SK-N-SH (cell line): ENCODE measurements at regions not wholly inside any gene's neighbourhood (a gene's known extent, or its start where the extent isn't known, plus 50 kb on each side); places are given as distances from the start of the nearest gene placed in this dataset.

Experiments
- CTCF ChIA-PET: fragments of 300-600, 350-600 bp; formaldehyde crosslinking; extraction: SDS; loops from one replicate; lab custom pipeline; 2021; lab: Yijun Ruan, JAX
- POLR2A ChIA-PET: fragments of 350-600 bp; sonication (Branson Sonifier 250); formaldehyde crosslinking; extraction: SDS; loops from one replicate; lab custom pipeline; 2020; ENCODE audit warnings: antibody characterized with exemption, inconsistent platforms; lab: Yijun Ruan, JAX
- DNase-seq: peaks from one replicate; pipeline ENCODE4 v3.0.0; 2012
- H2AFZ ChIP-seq: fragments of 200-600 bp; sonication (generic); 2 replicates; pipeline ENCODE4 v1.8.1; 2016; ENCODE audit warnings: antibody characterized with exemption, mild to moderate bottlenecking, low read depth
- H3F3A ChIP-seq: fragments of 200-600 bp; sonication (generic); replicated peaks from 2 replicates; pipeline ENCODE3; 2016; ENCODE audit warnings: antibody characterized with exemption, mild to moderate bottlenecking; ENCODE audit not compliant: insufficient read depth
- H3K27ac ChIP-seq, 2 experiments: fragments of 200-500 bp in 1 of 2; fragments of 200-600 bp in 1 of 2; sonication (Bioruptor generic) in 1 of 2; sonication (generic), shearing (Covaris generic) in 1 of 2; 2 replicates each; pipeline versions ENCODE4 v1.5.1 to v1.6.1; 2014 to 2016; ENCODE audit warnings: low read depth in 2 of 2, inconsistent platforms in 1 of 2, low read length in 1 of 2, mild to moderate bottlenecking in 1 of 2, mixed read lengths in 1 of 2
- H3K27me3 ChIP-seq: fragments of 200-600 bp; sonication (generic), shearing (Covaris generic); 2 replicates; pipeline ENCODE4 v1.6.1; 2016; ENCODE audit warnings: mixed run types; ENCODE audit not compliant: insufficient read depth
- H3K36me3 ChIP-seq, 2 experiments: fragments of 200-500 bp in 1 of 2; fragments of 200-600 bp in 1 of 2; sonication (Bioruptor generic) in 1 of 2; sonication (generic) in 1 of 2; replicated peaks in 1 of 2; 2 replicates each; pipeline versions ENCODE3 to v1.5.1; 2014 to 2016; ENCODE audit warnings: low read length in 1 of 2, mild to moderate bottlenecking in 1 of 2; ENCODE audit not compliant: insufficient read depth in 2 of 2, control insufficient read depth in 1 of 2
- H3K4me1 ChIP-seq, 2 experiments: fragments of 200-500 bp in 1 of 2; fragments of 200-600 bp in 1 of 2; sonication (Bioruptor generic) in 1 of 2; sonication (generic), shearing (Covaris generic) in 1 of 2; 2 replicates each; pipeline versions ENCODE4 v1.5.1 to v1.6.1; 2014 to 2016; ENCODE audit warnings: low read depth in 1 of 2, low read length in 1 of 2, mixed run types in 1 of 2; ENCODE audit not compliant: insufficient read depth in 2 of 2, control insufficient read depth in 1 of 2
- H3K4me2 ChIP-seq: fragments of 200-600 bp; sonication (generic), shearing (Covaris generic); 2 replicates; pipeline ENCODE4 v1.6.1; 2017; ENCODE audit warnings: mixed run types
- H3K4me3 ChIP-seq, 2 experiments: fragments of 200-500 bp in 1 of 2; fragments of 200-600 bp in 1 of 2; sonication (Bioruptor generic) in 1 of 2; sonication (generic), shearing (Covaris generic) in 1 of 2; 2 replicates each; pipeline versions ENCODE4 v1.5.1 to v1.8.1; 2014 to 2016; ENCODE audit warnings: low read depth in 2 of 2, inconsistent platforms in 1 of 2, low read length in 1 of 2, mild to moderate bottlenecking in 1 of 2, mixed read lengths in 1 of 2, moderate library complexity in 1 of 2
- H3K79me2 ChIP-seq: fragments of 200-600 bp; sonication (generic); 2 replicates; pipeline ENCODE4 v1.8.1; 2017; ENCODE audit warnings: mild to moderate bottlenecking; ENCODE audit not compliant: insufficient read depth
- H3K9ac ChIP-seq: fragments of 200-600 bp; sonication (generic); 2 replicates; pipeline ENCODE4 v1.6.1; 2017; ENCODE audit warnings: mixed run types
- H3K9me2 ChIP-seq: fragments of 200-600 bp; sonication (generic); 2 replicates; pipeline ENCODE4 v1.6.1; 2017; ENCODE audit warnings: mixed run types
- H3K9me3 ChIP-seq: fragments of 200-600 bp; sonication (generic); 2 replicates; pipeline ENCODE4 v1.6.1; 2017; ENCODE audit warnings: mixed run types, mild to moderate bottlenecking, moderate library complexity
- H4K20me1 ChIP-seq: fragments of 200-600 bp; sonication (generic); 2 replicates; pipeline ENCODE4 v1.6.1; 2017; ENCODE audit warnings: mild to moderate bottlenecking, mixed run types; ENCODE audit not compliant: insufficient read depth
- FOSL2 ChIP-seq: IDR thresholded peaks from 2 replicates; pipeline ENCODE4 v1.4.0; 2012; ENCODE audit warnings: low read depth, mild to moderate bottlenecking, moderate library complexity, borderline replicate concordance
- FOXM1 ChIP-seq: IDR thresholded peaks from 2 replicates; pipeline ENCODE4 v1.4.0; 2012; ENCODE audit warnings: low read depth, mild to moderate bottlenecking
- GABPA ChIP-seq: IDR thresholded peaks from 2 replicates; pipeline ENCODE4 v1.4.0; 2012; ENCODE audit warnings: low read depth, mild to moderate bottlenecking
- GATA2 ChIP-seq: sonication (generic); formaldehyde crosslinking; IDR thresholded peaks from 2 replicates; pipeline ENCODE4 v1.5.0; 2020; ENCODE audit warnings: mild to moderate bottlenecking, missing genetic modification reagents
- REST ChIP-seq: IDR thresholded peaks from 2 replicates; pipeline ENCODE4 v1.6.1; 2012; ENCODE audit warnings: mild to moderate bottlenecking, low read depth, low read length, moderate library complexity
- SIN3A ChIP-seq: IDR thresholded peaks from 2 replicates; pipeline ENCODE4 v1.6.1; 2012; ENCODE audit warnings: low read depth, mild to moderate bottlenecking, low read length, moderate library complexity, borderline replicate concordance
- TAF1 ChIP-seq: IDR thresholded peaks from 2 replicates; pipeline ENCODE4 v1.6.1; 2012; ENCODE audit warnings: low read depth, mild to moderate bottlenecking, low read length, moderate library complexity, borderline replicate concordance
- WGBS: methylation state at CpG from one replicate; pipeline ENCODE4 v1.1.6; 2017; ENCODE audit warnings: low lambda C conversion rate; 5-methylcytosine and 5-hydroxymethylcytosine counted together
- TF ChIP-seq, protein P1 (sequence below): fragments of 150-350 bp; IDR thresholded peaks from 2 replicates; pipeline ENCODE4 v1.6.1; 2017; ENCODE audit warnings: antibody characterized with exemption, low read length, low read depth, borderline replicate concordance
- TF ChIP-seq, protein P2 (sequence below): fragments of 200-600 bp; sonication (generic); IDR thresholded peaks from 2 replicates; pipeline ENCODE4 v1.6.1; 2017; ENCODE audit warnings: antibody characterized with exemption, mild to moderate bottlenecking, moderate library complexity

DNA sequence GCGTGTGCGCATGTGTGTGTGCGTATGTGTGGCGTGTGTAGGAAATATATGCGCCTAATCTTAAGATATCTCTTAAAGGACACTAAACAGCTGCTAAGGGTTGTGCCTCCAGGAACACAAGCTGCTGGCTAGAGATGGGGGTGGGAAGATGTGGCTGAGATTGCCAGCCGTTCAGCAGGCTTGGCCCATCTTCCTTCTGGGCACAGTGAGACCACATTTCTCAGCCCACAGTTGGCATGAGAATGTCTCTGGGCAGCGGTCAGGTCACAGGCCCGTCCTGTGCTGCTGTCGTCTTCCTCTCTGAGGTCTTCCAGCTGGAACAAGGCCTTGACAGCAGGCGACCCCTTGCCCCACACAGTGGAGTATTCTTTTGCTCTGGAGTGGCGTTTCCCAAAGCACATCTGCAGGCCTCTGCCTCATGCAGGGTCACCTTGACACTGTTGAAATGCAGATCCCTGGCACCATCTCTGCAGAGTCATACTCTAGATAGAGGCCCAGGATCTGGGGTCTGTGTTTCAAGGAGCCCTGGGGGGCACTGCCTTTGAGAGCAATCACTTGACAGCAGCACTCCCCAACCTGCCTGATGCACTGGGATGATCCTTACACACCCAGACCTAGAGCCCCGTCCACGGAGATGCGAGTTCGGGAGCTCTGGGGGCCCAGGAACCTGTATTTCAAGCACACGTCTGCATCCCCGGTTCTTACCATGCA is 335.5 kb upstream of the SFSWAP start:
- 55% methylated on average over 12 of the region's 17 CpGs for WGBS

GRCh38 chr12:131375972-131376345 is 334.9 kb upstream of the SFSWAP start:
- Histone ChIP-seq H3K36me3 (no peaks in the 10 kb centered on the region), H3K27ac (no peak overlapping the region), H3K9ac (no peak overlapping the region), H3K79me2 (no peaks in the 10 kb centered on the region), H3F3A (no peaks in the 10 kb centered on the region), H3K4me3 (no peak overlapping the region), H2AFZ (no peak overlapping the region), H3K27me3 (no peaks in the 10 kb centered on the region), H4K20me1 (no peaks in the 10 kb centered on the region), H3K4me2 (no peak overlapping the region), H3K9me2 (no peaks in the 10 kb centered on the region), H3K4me1 (peaks cover 0 to 15% of the 10 kb centered on the region in 2 experiments; a peak in 1 of 4 replicates), H3K9me3 (no peaks in the 10 kb centered on the region)
- DNase-seq: no peak
- 80% methylated on average over 2 of the region's 8 CpGs for WGBS
- POLR2A ChIA-PET: no interaction called here
- TF ChIP-seq, protein P1, sequence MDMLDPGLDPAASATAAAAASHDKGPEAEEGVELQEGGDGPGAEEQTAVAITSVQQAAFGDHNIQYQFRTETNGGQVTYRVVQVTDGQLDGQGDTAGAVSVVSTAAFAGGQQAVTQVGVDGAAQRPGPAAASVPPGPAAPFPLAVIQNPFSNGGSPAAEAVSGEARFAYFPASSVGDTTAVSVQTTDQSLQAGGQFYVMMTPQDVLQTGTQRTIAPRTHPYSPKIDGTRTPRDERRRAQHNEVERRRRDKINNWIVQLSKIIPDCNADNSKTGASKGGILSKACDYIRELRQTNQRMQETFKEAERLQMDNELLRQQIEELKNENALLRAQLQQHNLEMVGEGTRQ: no peak
- no peak for TF ChIP-seq GATA2 (CRISPR knock-in tag)
- TF ChIP-seq SIN3A: no peak
- TF ChIP-seq TAF1: no peak
- no peak for TF ChIP-seq FOXM1
- TF ChIP-seq REST: no peak
- no peak for TF ChIP-seq FOSL2
- TF ChIP-seq GABPA: no peak
- CTCF ChIA-PET: interaction anchor here (1.1 to 1.3 kb wide), 2 partner anchors 10 to 79 kb away, joined by 3 to 4 read pairs; no protein-coding TSS in a partner anchor

More for the DNA sequence above, 335.5 kb upstream of the SFSWAP start:
- Histone ChIP-seq H3K79me2 (no peaks in the 10 kb centered on the region), H3K4me1 (peaks cover 0 to 17% of the 10 kb centered on the region in 2 experiments; a peak in 1 of 4 replicates), H3K27ac (no peak overlapping the region), H3K27me3 (no peaks in the 10 kb centered on the region), H4K20me1 (no peaks in the 10 kb centered on the region), H3K9ac (no peak overlapping the region), H3K9me2 (no peaks in the 10 kb centered on the region), H3K9me3 (no peaks in the 10 kb centered on the region), H3K4me2 (no peak overlapping the region), H3F3A (no peaks in the 10 kb centered on the region), H2AFZ (no peak overlapping the region), H3K4me3 (no peak overlapping the region), H3K36me3 (no peaks in the 10 kb centered on the region)
- no peak for DNase-seq
- POLR2A ChIA-PET: no interaction called here
- TF ChIP-seq FOSL2: no peak
- TF ChIP-seq, protein P2, sequence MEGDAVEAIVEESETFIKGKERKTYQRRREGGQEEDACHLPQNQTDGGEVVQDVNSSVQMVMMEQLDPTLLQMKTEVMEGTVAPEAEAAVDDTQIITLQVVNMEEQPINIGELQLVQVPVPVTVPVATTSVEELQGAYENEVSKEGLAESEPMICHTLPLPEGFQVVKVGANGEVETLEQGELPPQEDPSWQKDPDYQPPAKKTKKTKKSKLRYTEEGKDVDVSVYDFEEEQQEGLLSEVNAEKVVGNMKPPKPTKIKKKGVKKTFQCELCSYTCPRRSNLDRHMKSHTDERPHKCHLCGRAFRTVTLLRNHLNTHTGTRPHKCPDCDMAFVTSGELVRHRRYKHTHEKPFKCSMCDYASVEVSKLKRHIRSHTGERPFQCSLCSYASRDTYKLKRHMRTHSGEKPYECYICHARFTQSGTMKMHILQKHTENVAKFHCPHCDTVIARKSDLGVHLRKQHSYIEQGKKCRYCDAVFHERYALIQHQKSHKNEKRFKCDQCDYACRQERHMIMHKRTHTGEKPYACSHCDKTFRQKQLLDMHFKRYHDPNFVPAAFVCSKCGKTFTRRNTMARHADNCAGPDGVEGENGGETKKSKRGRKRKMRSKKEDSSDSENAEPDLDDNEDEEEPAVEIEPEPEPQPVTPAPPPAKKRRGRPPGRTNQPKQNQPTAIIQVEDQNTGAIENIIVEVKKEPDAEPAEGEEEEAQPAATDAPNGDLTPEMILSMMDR: no peak
- CTCF ChIA-PET: interaction anchor here (1.1 to 1.3 kb wide), 2 partner anchors 11 to 79 kb away, joined by 3 to 4 read pairs; no protein-coding TSS in a partner anchor
